WI38 (cell line): ENCODE measurements at regions not wholly inside any gene's neighbourhood (a gene's known extent, or its start where the extent isn't known, plus 50 kb on each side); places are given as distances from the start of the nearest gene placed in this dataset.

Experiments used
- H3K4me3 ChIP-seq: 2 replicates; pipeline ENCODE4 v1.5.1; 2011; ENCODE audit warnings: low read depth, mild to moderate bottlenecking, control low read depth, low read length
- TF ChIP-seq, protein P1 (sequence below): IDR thresholded peaks from 2 replicates; pipeline ENCODE4 v1.5.1; 2012; ENCODE audit warnings: low read depth, mild to moderate bottlenecking, control low read depth, low read length

- H3K4me3 ChIP-seq, result no peak overlapping the region
- TF ChIP-seq, protein P1, sequence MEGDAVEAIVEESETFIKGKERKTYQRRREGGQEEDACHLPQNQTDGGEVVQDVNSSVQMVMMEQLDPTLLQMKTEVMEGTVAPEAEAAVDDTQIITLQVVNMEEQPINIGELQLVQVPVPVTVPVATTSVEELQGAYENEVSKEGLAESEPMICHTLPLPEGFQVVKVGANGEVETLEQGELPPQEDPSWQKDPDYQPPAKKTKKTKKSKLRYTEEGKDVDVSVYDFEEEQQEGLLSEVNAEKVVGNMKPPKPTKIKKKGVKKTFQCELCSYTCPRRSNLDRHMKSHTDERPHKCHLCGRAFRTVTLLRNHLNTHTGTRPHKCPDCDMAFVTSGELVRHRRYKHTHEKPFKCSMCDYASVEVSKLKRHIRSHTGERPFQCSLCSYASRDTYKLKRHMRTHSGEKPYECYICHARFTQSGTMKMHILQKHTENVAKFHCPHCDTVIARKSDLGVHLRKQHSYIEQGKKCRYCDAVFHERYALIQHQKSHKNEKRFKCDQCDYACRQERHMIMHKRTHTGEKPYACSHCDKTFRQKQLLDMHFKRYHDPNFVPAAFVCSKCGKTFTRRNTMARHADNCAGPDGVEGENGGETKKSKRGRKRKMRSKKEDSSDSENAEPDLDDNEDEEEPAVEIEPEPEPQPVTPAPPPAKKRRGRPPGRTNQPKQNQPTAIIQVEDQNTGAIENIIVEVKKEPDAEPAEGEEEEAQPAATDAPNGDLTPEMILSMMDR, result no peak
Measured at GRCh38 chr17:77886387-77886728, 72.1 kb upstream of the TNRC6C start.

DNA sequence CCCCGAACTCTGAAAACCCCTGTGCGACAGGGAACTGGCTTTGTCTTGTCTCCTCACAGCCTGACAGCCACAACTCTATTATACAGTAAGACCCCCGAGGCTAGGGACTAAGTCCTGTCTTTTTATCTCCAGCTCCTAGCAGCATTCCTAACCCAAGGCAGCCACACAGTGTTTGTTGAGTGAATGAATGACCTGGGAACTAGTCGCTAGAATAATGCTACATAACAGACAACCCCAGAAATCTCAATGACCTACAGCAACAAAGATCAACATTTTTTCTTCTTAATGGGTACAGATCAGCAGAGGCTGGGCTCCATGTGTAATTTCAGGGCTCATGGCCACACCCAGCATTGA is 71.4 kb upstream of the TNRC6C start:
- TF ChIP-seq, protein P1, result no peak
- H3K4me3 ChIP-seq, result peak overlapping the region; percentile 60; the same call in 1 of the 2 replicates

DNA sequence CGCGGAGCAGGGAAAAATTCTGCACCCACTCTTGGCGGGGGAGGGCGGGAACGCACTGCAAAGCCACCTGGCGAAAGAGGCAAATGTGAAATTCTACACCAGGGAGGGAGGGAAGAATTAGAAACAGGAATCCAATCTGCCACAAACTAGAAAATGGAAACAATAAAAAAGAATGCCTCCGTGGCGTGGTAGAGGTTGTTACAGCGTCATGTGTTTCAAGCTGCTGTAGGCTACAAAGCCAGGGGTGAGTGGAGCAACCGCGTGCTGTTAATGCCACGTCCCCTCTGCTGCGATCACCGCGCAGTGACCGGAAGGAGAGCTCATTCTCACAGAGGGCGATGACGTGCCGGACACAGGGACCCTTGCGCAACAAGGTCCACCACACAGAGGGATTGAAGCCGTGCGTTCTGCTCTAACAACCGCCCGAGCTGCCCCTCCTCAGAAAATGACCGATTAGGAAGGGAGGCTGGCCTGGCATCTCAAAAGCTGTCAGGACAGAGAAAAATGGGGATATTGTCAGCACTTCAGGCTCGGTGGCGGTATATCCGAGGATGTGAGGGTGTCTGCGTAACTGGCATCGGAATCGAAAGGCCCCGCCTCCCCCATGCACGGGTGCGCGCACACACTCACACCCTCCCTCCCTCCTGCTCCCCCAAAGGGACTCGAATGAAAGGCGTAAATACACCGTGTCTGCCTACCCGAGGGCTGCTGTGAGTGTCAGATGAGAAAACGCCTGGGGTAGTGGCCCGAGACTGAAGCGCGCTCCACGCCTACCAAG is 70.8 kb upstream of the TNRC6C start:
- peak overlapping the region; percentile 60 for H3K4me3 ChIP-seq
- TF ChIP-seq, protein P1, result no peak

DNA sequence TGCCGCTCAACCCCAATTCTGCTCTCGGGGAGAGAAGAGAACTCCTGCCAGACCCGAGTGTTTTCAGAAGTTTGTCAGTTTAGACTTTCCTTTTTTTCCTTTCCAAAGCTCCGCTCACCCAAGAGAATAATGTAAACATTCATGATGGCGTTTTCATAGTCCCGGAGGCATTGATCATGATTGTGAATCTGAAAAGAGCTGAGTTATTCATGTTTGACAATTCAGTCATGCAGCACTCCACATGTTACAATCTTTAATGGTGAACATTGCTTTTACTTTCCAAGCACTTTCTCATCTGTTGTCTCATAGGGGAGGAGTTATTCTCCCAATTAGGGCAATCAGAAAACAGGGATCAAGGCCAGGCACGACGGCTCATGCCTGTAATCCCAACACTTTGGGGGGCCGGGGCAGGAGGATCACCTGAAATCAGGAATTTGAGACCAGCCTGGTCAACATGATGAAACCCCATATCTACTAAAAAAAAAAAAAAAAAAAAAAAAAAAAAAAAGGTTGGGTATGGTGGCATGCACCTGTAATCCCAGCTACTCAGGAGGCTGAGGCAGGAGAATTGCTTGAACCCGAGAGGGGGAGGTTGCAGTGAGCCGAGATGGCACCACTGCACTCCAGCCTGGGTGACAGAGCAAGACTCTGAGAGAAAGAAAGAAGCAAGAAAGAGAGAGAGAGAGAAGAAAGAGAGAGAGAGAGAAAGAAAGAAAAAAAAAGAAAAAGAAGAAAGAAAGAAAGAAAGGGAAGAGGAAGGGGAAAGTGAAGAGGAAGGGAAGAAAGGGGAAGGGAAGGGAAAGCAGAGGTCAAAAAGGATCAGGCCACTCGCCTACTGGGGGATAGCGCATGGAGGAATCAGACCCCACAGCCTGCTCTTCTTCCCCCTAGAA is 70.0 kb upstream of the TNRC6C start:
- TF ChIP-seq, protein P1, result no peak
- H3K4me3 ChIP-seq, result peak overlapping the region; percentile 60

DNA sequence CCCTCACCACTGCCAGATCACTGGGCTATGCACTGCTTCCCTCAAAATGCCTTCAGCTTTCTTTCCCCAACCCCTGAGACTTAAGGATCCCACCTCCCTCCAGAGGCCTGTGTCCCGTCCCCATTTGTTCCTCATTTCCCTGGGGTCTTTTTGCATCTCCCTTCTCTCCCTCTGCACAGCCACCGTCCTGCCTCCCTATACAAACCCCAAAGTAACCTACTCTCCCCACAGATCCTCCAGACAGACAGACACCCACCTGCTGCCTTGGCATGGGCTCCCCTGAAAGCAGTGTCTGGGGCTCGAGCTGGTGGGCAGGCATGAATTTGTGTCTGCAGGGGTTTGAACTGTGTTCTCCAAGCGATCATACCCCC is 69.4 kb upstream of the TNRC6C start:
- TF ChIP-seq, protein P1, result no peak
- H3K4me3 ChIP-seq, result no peak overlapping the region

- TF ChIP-seq, protein P1, result no peak
- H3K4me3 ChIP-seq, result no peak overlapping the region
Measured at GRCh38 chr17:77889866-77890760, 68.4 kb upstream of the TNRC6C start.
